ENCODE measurements at regions not wholly inside any gene's neighbourhood (a gene's known extent, or its start where the extent isn't known, plus 50 kb on each side); places are given as distances from the start of the nearest gene placed in this dataset.

DNA sequence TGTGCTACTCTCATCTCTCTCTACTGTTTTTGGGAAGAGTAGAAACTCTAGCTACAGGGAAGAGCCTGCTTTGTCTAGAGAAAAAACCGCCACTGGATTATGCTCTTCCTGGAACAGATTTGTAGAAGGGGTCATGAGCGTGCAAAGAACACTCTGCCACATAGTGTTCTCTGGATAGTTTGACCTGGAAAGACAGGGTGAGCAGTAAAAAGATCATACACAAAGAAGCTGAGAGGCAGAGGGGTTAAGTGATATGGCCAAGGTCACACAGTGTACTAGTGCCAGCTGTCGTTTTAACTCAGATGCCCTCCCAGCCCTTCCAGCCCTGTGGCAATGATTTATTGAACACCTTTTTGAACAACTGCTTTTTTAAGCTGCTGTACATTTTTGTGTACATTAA lies 182.2 kb downstream of the NNT start:
- H2AFZ ChIP-seq (ENCODE audit: insufficient read depth, low read depth, low read length, poor library complexity, severe bottlenecking) = no peak overlapping the region

DNA sequence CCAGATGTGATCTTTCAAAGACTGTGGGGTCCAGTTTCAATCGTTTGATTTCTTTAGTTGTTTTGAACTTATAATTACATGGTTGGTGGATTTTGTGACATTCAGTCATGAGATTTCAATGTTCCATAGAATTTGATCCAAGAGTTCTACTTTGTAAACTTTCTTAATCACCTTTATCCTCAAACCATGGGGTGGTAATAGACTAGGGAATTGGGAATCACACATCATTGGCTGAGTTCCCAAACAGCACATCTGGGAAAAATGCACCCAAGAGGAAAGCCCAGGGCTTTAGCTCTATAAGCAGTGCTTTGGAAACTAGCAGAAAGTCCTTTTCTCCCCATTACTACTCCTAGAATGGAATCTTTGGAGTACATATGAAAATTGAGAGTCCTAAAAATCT lies 177.6 kb downstream of the NNT start:
- WGBS (ENCODE audit: insufficient coverage) = no CpG with 5 or more reads among the region's 1 CpG
- no peaks in the 10 kb centered on the region for H3K36me3 ChIP-seq (replicated peaks in 1 of 2; ENCODE audit: control insufficient read depth in 1 of 2, insufficient read depth in 2 of 2, low read length in 2 of 2)
- no peaks in the 10 kb centered on the region for H4K20me1 ChIP-seq (ENCODE audit: insufficient read depth, low read length)
- H3K4me1 ChIP-seq (ENCODE audit: control insufficient read depth in 1 of 2, insufficient read depth in 2 of 2, low read length in 2 of 2) = no peaks in the 10 kb centered on the region
- no peak overlapping the region for H2AFZ ChIP-seq (ENCODE audit: insufficient read depth, low read depth, low read length, poor library complexity, severe bottlenecking)
- no peak overlapping the region for H3K4me3 Mint-ChIP-seq
- peaks cover 0 to 2% (median 1%) of the 10 kb centered on the region in 7 donors for H3K9me3 Mint-ChIP-seq
- no peaks in the 10 kb centered on the region for H3K27me3 Mint-ChIP-seq (ENCODE audit: low read depth in 3 of 3)
- no peaks in the 10 kb centered on the region for H3K27me3 ChIP-seq (ENCODE audit: control insufficient read depth in 2 of 2, insufficient read depth in 2 of 2, low read length in 2 of 2)
- no peaks in the 10 kb centered on the region for H3K36me3 Mint-ChIP-seq
- no peak overlapping the region for H3K27ac ChIP-seq (ENCODE audit: low read depth in 1 of 2, low read length in 2 of 2)
- no peak overlapping the region for H3K27ac Mint-ChIP-seq
- no peak overlapping the region for H3K9ac ChIP-seq (ENCODE audit: insufficient read depth, low read length, poor library complexity, severe bottlenecking)
- no peaks in the 10 kb centered on the region for H3K79me2 ChIP-seq (ENCODE audit: insufficient read depth, low read length)
- no peak for DNase-seq
- intact Hi-C loops (cut with micrococcal nuclease) = no loop called here
- no peak overlapping the region for H3K4me3 ChIP-seq (replicated peaks in 1 of 3; ENCODE audit: low read depth in 2 of 3, low read length in 3 of 3)
- no peaks in the 10 kb centered on the region for H3K9me3 ChIP-seq (replicated peaks in 1 of 2; ENCODE audit: control insufficient read depth in 1 of 2, insufficient read depth in 1 of 2, low read length in 2 of 2)
- H3K4me2 ChIP-seq (replicated peaks; ENCODE audit: extremely low read depth, low read length, poor library complexity, severe bottlenecking) = no peak overlapping the region
- no peaks in the 10 kb centered on the region for H3K4me1 Mint-ChIP-seq
- TF ChIP-seq, protein P1, sequence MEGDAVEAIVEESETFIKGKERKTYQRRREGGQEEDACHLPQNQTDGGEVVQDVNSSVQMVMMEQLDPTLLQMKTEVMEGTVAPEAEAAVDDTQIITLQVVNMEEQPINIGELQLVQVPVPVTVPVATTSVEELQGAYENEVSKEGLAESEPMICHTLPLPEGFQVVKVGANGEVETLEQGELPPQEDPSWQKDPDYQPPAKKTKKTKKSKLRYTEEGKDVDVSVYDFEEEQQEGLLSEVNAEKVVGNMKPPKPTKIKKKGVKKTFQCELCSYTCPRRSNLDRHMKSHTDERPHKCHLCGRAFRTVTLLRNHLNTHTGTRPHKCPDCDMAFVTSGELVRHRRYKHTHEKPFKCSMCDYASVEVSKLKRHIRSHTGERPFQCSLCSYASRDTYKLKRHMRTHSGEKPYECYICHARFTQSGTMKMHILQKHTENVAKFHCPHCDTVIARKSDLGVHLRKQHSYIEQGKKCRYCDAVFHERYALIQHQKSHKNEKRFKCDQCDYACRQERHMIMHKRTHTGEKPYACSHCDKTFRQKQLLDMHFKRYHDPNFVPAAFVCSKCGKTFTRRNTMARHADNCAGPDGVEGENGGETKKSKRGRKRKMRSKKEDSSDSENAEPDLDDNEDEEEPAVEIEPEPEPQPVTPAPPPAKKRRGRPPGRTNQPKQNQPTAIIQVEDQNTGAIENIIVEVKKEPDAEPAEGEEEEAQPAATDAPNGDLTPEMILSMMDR (IDR thresholded peaks at IDR 0.05) = no peak

More for the DNA sequence above, 182.2 kb downstream of the NNT start:
- Histone ChIP-seq H3K27ac (ENCODE audit: low read depth in 1 of 2, low read length in 2 of 2) (no peak overlapping the region), H3K27me3 (ENCODE audit: control insufficient read depth in 2 of 2, insufficient read depth in 2 of 2, low read length in 2 of 2) (no peaks in the 10 kb centered on the region), H3K4me1 (ENCODE audit: control insufficient read depth in 1 of 2, insufficient read depth in 2 of 2, low read length in 2 of 2) (no peaks in the 10 kb centered on the region), H3K79me2 (ENCODE audit: insufficient read depth, low read length) (no peaks in the 10 kb centered on the region), H3K9ac (ENCODE audit: insufficient read depth, low read length, poor library complexity, severe bottlenecking) (no peak overlapping the region), H4K20me1 (ENCODE audit: insufficient read depth, low read length) (no peaks in the 10 kb centered on the region), H3K36me3 (replicated peaks in 1 of 2; ENCODE audit: control insufficient read depth in 1 of 2, insufficient read depth in 2 of 2, low read length in 2 of 2) (no peaks in the 10 kb centered on the region), H3K4me3 (replicated peaks in 1 of 3; ENCODE audit: low read depth in 2 of 3, low read length in 3 of 3) (no peak overlapping the region), H3K9me3 (replicated peaks in 1 of 2; ENCODE audit: control insufficient read depth in 1 of 2, insufficient read depth in 1 of 2, low read length in 2 of 2) (peaks cover 11 to 14% of the 10 kb centered on the region in 2 donors), H3K4me2 (replicated peaks; ENCODE audit: extremely low read depth, low read length, poor library complexity, severe bottlenecking) (no peak overlapping the region)
- 60% methylated on average over 1 of the region's 3 CpGs for WGBS (ENCODE audit: insufficient coverage)
- Mint-ChIP-seq H3K9me3 (peaks cover 4 to 15% (median 11%) of the 10 kb centered on the region in 7 donors), H3K36me3 (no peaks in the 10 kb centered on the region), H3K27me3 (ENCODE audit: low read depth in 3 of 3) (peaks cover 1 to 3% (median 2%) of the 10 kb centered on the region in 3 donors), H3K4me3 (no peak overlapping the region), H3K4me1 (no peaks in the 10 kb centered on the region), H3K27ac (no peak overlapping the region)
- intact Hi-C loops (cut with micrococcal nuclease) = no loop called here
- TF ChIP-seq, protein P1 (IDR thresholded peaks at IDR 0.05) = no peak
- DNase-seq = no peak
